NT2/D1 (cell line): ENCODE measurements at regions not wholly inside any gene's neighbourhood (a gene's known extent, or its start where the extent isn't known, plus 50 kb on each side); places are given as distances from the start of the nearest gene placed in this dataset.

Experiments
- SUZ12 ChIP-seq: IDR thresholded peaks from 2 replicates; pipeline ENCODE4 v1.6.1; 2011; ENCODE audit not compliant: insufficient read length, insufficient read depth; ENCODE audit errors: extremely low read depth
- YY1 ChIP-seq: IDR thresholded peaks from 2 replicates; pipeline ENCODE4 v1.6.1; 2011; ENCODE audit not compliant: insufficient read length, insufficient read depth
- ZNF274 ChIP-seq: IDR thresholded peaks from 2 replicates; pipeline ENCODE4 v1.6.1; 2011; ENCODE audit warnings: mild to moderate bottlenecking, low read depth, low read length

- TF ChIP-seq YY1 (no peak), SUZ12 (no peak), ZNF274 (no peak)
Observed at GRCh38 chr16:72428681-72429376, 256.9 kb upstream of the PMFBP1 start.
